GM12875 (cell line): ENCODE measurements at regions not wholly inside any gene's neighbourhood (a gene's known extent, or its start where the extent isn't known, plus 50 kb on each side); places are given as distances from the start of the nearest gene placed in this dataset.

Experiments used
- H3K4me3 ChIP-seq: one replicate; pipeline ENCODE4 v1.5.1; 2011; ENCODE audit warnings: low read depth, low read length, control low read depth
- TF ChIP-seq, protein P1 (sequence below): IDR thresholded peaks from 2 replicates; pipeline ENCODE4 v1.5.1; 2011; ENCODE audit warnings: low read depth, mild to moderate bottlenecking, control low read depth, inconsistent platforms, low read length, moderate library complexity, borderline replicate concordance; ENCODE audit not compliant: insufficient read depth

DNA sequence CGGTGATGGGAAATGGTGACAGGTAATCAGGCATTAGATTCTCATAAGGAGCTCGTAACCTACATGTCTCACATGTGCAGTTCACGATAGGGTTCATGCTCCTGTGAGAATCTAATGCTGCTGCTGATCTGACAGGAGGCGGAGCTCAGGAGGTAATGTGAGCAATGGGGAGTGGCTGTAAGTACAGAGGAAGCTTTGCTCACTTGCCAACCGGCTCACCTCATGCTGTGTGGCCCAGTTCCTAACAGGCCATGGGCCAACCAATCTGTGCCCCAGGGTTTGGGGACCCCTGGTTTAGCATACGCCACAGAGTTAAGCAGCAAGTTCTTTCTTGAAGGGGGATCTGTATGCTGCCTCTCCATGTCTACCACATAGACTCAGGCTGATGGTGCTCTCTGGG is 133.1 kb downstream of the IQUB start:
- TF ChIP-seq, protein P1, sequence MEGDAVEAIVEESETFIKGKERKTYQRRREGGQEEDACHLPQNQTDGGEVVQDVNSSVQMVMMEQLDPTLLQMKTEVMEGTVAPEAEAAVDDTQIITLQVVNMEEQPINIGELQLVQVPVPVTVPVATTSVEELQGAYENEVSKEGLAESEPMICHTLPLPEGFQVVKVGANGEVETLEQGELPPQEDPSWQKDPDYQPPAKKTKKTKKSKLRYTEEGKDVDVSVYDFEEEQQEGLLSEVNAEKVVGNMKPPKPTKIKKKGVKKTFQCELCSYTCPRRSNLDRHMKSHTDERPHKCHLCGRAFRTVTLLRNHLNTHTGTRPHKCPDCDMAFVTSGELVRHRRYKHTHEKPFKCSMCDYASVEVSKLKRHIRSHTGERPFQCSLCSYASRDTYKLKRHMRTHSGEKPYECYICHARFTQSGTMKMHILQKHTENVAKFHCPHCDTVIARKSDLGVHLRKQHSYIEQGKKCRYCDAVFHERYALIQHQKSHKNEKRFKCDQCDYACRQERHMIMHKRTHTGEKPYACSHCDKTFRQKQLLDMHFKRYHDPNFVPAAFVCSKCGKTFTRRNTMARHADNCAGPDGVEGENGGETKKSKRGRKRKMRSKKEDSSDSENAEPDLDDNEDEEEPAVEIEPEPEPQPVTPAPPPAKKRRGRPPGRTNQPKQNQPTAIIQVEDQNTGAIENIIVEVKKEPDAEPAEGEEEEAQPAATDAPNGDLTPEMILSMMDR = no peak
- H3K4me3 ChIP-seq = no peak overlapping the region

DNA sequence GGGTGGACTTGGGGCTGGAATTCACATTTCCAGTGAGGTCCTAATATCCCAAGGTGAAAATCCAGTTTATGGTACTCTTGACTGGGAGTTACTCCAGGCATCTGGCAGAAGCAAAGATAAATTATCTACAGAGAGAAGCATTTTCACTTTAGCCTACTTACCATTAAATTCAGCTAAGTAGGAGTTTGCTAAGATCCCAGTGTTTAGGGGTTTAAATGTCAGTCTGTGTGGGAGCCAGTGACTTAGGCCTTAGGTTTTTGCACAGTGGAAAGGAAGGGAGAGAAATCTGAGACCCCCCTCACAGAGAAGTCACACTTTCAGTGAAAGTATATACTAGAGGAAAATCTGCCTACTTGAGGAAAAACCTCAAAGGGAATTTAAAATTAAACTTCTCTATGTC is 134.2 kb downstream of the IQUB start:
- TF ChIP-seq, protein P1 = no peak

DNA sequence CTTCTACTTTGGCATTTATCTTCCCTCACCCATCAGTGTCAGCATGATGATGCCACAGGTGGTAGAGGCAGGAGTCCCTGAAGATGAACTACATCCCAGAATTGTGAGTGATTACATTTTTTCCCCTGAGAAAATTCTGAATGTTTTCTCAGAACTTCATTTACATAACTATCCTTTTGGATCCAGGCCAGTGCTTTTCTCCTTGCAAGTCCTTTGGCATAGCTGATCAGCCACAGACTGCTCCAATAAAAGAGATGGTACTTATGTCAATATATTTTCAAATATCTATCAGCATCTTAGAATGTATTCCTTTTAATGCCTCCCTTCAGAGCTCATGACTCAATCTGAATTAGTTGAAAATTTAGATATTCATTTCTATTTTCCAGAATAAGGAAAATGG is 135.5 kb downstream of the IQUB start:
- TF ChIP-seq, protein P1 = no peak
- H3K4me3 ChIP-seq = no peak overlapping the region

More for the DNA sequence above, 134.2 kb downstream of the IQUB start:
- no peak overlapping the region for H3K4me3 ChIP-seq

DNA sequence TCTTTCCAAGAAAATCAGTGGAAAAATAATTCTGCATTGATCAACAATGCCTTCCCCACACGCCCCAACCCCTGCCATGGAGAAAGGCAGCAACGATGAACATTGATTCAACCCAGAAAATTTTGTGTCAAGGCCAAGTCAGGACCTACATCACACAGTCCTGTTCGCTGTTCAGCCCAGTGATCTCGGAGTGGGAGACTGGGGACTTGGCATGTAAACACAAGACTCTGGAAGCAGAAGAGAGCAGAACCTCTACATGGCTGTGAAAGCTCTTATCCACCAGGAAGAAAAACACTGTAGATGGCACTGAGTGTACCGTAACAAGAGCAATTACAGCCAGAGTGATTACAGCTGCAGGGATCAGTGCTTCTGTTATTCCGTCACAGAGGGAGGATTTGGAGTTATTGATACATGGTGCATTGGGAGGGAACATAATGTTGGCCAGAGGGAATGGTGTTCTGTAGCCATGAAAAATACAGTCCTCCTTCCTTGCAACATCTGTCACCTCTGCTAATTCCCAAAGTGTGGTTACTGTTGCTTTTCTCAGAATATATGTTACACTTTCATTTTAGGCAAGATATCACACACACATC is 136.6 kb downstream of the IQUB start:
- TF ChIP-seq, protein P1 = no peak
- H3K4me3 ChIP-seq = no peak overlapping the region

DNA sequence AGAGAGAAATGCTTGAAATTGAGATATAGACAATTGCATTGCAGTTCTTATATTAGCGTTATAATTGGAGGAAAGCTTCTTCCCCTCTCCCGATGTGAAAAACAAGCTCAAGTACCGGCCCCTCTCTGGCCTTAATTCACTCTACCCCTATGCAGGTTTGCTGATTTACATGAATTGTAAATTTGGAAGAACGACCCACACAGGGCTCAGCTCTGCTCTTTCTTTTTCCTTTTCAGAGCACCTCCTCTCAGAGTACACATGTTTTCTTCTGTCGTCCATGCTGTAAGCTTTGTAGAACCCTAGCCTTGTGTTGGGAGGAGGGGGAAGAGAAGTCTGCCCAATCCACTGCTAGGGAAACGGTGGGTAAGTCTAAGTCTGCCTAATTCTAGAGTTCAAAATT is 140.8 kb downstream of the IQUB start:
- TF ChIP-seq, protein P1 = no peak
- H3K4me3 ChIP-seq = no peak overlapping the region

DNA sequence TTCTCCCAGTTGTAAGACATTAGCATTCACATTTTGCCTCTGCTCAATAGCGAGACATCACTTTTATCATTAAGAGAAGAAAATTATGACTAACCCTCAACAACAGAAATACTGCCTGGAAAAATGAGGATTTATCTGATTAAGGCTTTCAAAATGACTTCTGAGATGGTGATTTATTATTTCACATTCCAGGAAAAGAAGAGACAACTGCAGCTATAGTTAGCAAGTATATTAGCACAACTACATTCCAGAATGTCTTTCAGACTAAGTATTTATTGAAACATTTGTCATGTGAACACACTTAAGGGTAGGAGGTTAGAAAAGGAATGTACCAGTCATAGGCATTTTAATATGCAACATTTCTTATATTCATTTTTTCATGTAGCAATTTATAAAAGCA is 162.0 kb downstream of the IQUB start:
- TF ChIP-seq, protein P1 = no peak
- H3K4me3 ChIP-seq = no peak overlapping the region

DNA sequence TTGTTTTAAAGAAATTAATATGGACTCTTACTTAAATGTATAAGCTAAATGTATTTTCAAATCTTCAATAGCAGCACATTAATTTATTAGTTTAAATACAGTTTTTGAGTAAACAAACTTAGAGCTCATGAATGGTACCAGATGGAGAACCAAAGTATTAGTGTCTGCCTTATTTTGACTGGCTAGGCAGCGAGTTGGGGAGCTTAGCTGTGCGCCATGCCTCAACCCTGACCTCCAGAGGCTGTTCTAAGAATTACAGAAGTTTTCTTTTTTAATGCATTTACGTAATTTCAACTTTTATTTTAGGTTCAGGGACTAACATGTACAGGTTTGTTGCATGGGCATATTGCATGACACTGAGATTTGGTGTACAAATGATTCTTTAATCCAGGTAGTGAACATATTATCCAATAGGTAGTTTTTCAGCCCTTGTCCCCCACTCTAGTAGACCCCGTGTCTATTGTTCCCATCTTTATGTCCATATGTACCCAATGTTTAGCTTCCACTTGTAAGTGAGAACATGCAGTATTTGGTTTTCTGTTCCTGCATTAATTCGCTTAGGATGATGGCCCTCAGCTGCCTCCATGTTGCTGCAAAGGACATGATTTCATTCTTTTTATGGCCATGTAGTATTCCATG is 166.8 kb downstream of the IQUB start:
- TF ChIP-seq, protein P1 = peak; percentile 66; the same call in 1 of the 2 replicates
- H3K4me3 ChIP-seq = no peak overlapping the region
